Mesendoderm (in vitro differentiated cells): ENCODE measurements at regions not wholly inside any gene's neighbourhood (a gene's known extent, or its start where the extent isn't known, plus 50 kb on each side); places are given as distances from the start of the nearest gene placed in this dataset.
A peak's percentile ranks its signal among the peaks of the same experiment; 100 is the strongest.

Experiments used
- DNase-seq: peaks from one replicate; pipeline ENCODE4 v3.0.0; 2013
- H2AK5ac ChIP-seq: 2 replicates; pipeline ENCODE4 v1.6.1; 2013; ENCODE audit warnings: low read length, inconsistent platforms
- H2BK120ac ChIP-seq: 2 replicates; pipeline ENCODE4 v1.6.1; 2013; ENCODE audit warnings: low read depth, mild to moderate bottlenecking, low read length, moderate library complexity, mixed read lengths
- H2BK15ac ChIP-seq: replicated peaks from 2 replicates; pipeline ENCODE4 v1.6.1; 2013; ENCODE audit warnings: low read depth, mild to moderate bottlenecking, moderate library complexity
- H2BK5ac ChIP-seq: 2 replicates; pipeline ENCODE4 v1.6.1; 2013; ENCODE audit warnings: low read length, inconsistent platforms
- H3K18ac ChIP-seq: 2 replicates; pipeline ENCODE4 v1.6.1; 2013; ENCODE audit warnings: mild to moderate bottlenecking, low read length, mixed read lengths
- H3K23ac ChIP-seq: one replicate; pipeline ENCODE4 v1.6.1; 2013; ENCODE audit warnings: low read length
- H3K27ac ChIP-seq: 2 replicates; pipeline ENCODE4 v1.5.1; 2013; ENCODE audit warnings: low read depth, mild to moderate bottlenecking, inconsistent platforms, low read length, moderate library complexity
- H3K27me3 ChIP-seq: 2 replicates; pipeline ENCODE4 v1.6.1; 2013; ENCODE audit warnings: low read length, control low read depth, mild to moderate bottlenecking, inconsistent platforms; ENCODE audit not compliant: insufficient read depth, poor library complexity
- H3K36me3 ChIP-seq: 2 replicates; pipeline ENCODE4 v1.6.1; 2013; ENCODE audit warnings: low read length, inconsistent platforms; ENCODE audit not compliant: control insufficient read depth, insufficient read depth
- H3K4ac ChIP-seq: one replicate; pipeline ENCODE4 v1.6.1; 2013; ENCODE audit warnings: low read depth, mild to moderate bottlenecking, low read length, moderate library complexity
- H3K4me1 ChIP-seq: 2 replicates; pipeline ENCODE4 v1.6.1; 2013; ENCODE audit warnings: low read depth, low read length, inconsistent platforms; ENCODE audit not compliant: control insufficient read depth
- H3K4me2 ChIP-seq: 2 replicates; pipeline ENCODE4 v1.6.1; 2013; ENCODE audit warnings: low read length
- H3K4me3 ChIP-seq: 2 replicates; pipeline ENCODE4 v1.5.1; 2013; ENCODE audit warnings: mild to moderate bottlenecking, low read length
- H3K56ac ChIP-seq: one replicate; pipeline ENCODE4 v1.6.1; 2013; ENCODE audit warnings: low read length
- H3K79me1 ChIP-seq: 2 replicates; pipeline ENCODE4 v1.6.1; 2013; ENCODE audit warnings: low read length, inconsistent platforms
- H3K79me2 ChIP-seq: 2 replicates; pipeline ENCODE4 v1.6.1; 2013; ENCODE audit warnings: mild to moderate bottlenecking, low read length; ENCODE audit not compliant: control insufficient read depth, insufficient read depth
- H3K9ac ChIP-seq: 2 replicates; pipeline ENCODE4 v1.6.1; 2013; ENCODE audit warnings: low read length, inconsistent platforms
- H4K5ac ChIP-seq: one replicate; pipeline ENCODE4 v1.6.1; 2013; ENCODE audit warnings: low read length
- H4K8ac ChIP-seq: one replicate; pipeline ENCODE4 v1.6.1; 2013; ENCODE audit warnings: low read depth, mild to moderate bottlenecking, control low read depth, low read length, moderate library complexity
- WGBS: extraction: QIAGEN DNeasy Blood & Tissue Kit; methylation state at CpG from one replicate; pipeline ENCODE4 v1.1.7; 2013; ENCODE audit warnings: low lambda C conversion rate, missing lambda C conversion rate; ENCODE audit not compliant: insufficient coverage; ENCODE audit errors: extremely low coverage; 5-methylcytosine and 5-hydroxymethylcytosine counted together

DNA sequence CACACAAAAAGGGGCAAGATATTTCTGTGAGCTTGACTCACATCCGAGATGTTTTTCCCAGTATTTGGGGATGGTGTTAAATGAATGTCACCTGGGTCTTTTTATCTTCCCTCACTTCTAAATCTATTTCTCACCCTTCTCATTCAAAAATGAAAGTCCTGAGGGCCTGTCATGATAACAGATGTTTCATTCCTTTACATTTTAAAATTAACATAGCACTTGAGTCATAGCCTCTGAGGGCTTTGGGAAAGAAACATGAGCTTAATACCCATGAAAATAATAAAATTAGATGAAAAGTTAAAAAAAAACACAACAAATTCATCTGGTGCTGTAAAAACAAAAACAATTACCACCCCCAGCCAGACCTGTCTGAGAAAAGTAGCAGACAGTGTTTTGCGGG lies 226.7 kb downstream of the HNMT start:
- Histone ChIP-seq H2BK120ac (no peak overlapping the region), H3K4me2 (no peak overlapping the region), H3K27me3 (no peaks in the 10 kb centered on the region), H3K9ac (no peak overlapping the region), H4K5ac (no peak overlapping the region), H3K79me1 (no peaks in the 10 kb centered on the region), H4K8ac (no peak overlapping the region), H2BK15ac (no peak overlapping the region), H3K23ac (no peak overlapping the region), H3K4me1 (peaks cover 2% of the 10 kb centered on the region), H3K36me3 (no peaks in the 10 kb centered on the region), H3K4ac (no peak overlapping the region), H3K56ac (no peak overlapping the region), H2AK5ac (no peak overlapping the region), H2BK5ac (no peak overlapping the region), H3K4me3 (no peak overlapping the region), H3K79me2 (no peaks in the 10 kb centered on the region), H3K27ac (no peak overlapping the region), H3K18ac (no peak overlapping the region)
- peak; percentile 60 for DNase-seq
- WGBS = no CpG with 5 or more reads among the region's 2 CpGs

DNA sequence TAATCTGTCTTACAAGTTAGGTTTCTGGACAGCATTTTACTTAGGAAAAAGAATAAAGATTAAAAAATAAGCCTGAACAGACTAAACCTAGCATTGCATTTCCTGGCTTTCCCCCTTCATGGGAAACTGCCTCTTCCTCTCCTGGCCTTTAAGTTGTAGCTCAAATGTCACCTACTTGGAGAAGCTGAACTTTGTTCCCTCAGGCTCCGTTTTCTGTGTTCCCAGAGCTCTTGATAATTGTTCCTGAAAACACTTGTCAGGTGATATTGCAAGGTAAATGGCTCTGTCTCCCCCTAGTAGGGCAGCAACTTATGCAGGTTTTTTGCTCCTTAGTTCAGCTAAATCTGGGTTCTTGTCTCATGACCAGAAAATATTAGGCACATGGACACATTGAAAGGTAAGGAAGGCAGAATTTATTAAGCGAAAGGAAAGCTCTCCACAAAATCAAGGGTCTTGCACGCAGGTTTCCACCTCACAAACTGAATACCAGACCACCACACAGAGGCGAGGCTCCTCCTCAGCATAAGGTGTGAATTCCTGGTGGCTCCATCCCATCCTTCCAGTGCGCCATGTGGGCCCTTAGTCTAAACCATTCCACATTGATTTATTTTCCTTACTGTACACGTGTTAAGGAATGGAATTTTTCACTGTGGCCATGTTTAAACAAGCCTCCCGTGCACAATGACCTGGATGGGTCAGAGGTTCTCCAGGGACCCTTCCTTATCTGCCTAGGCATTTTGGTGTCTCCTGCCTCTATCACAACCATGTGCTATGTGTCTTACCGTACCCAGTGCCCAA lies 229.3 kb downstream of the HNMT start:
- no peaks in the 10 kb centered on the region for H3K36me3 ChIP-seq
- DNase-seq = peak; percentile 43
- H2BK15ac ChIP-seq = no peak overlapping the region
- no peak overlapping the region for H3K18ac ChIP-seq
- H3K4me1 ChIP-seq = peaks cover 2% of the 10 kb centered on the region
- no CpG with 5 or more reads among the region's 8 CpGs for WGBS
- no peak overlapping the region for H4K8ac ChIP-seq
- no peak overlapping the region for H3K4me2 ChIP-seq
- no peak overlapping the region for H2BK120ac ChIP-seq
- no peak overlapping the region for H3K23ac ChIP-seq
- no peaks in the 10 kb centered on the region for H3K79me1 ChIP-seq
- H3K79me2 ChIP-seq = no peaks in the 10 kb centered on the region
- H3K9ac ChIP-seq = no peak overlapping the region
- no peak overlapping the region for H2AK5ac ChIP-seq
- no peak overlapping the region for H3K56ac ChIP-seq
- H4K5ac ChIP-seq = no peak overlapping the region
- no peak overlapping the region for H3K4ac ChIP-seq
- H3K27me3 ChIP-seq = no peaks in the 10 kb centered on the region
- no peak overlapping the region for H3K4me3 ChIP-seq
- H3K27ac ChIP-seq = no peak overlapping the region
- H2BK5ac ChIP-seq = no peak overlapping the region

DNA sequence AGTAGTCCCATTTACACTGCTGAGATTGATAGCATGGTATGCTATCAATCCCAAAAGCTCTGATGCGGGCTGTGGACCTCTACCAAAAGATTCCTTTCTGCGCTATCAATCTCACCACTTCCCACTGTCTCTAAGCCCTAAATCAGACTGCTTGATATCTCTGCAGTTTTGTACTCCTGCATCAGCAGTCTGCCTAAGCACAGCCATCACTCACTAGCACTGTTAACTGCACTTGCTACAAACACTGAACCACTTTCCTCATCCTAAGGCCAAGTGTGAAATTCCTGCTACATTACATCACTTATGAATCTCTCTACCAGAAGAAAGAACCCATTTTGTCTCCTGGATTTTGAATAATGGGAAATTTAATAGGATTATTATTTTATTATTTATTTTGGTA lies 237.0 kb downstream of the HNMT start:
- Histone ChIP-seq H3K79me2 (no peaks in the 10 kb centered on the region), H4K5ac (no peak overlapping the region), H3K4me2 (no peak overlapping the region), H2AK5ac (no peak overlapping the region), H3K79me1 (no peaks in the 10 kb centered on the region), H4K8ac (no peak overlapping the region), H2BK5ac (no peak overlapping the region), H3K4me1 (no peaks in the 10 kb centered on the region), H3K4me3 (no peak overlapping the region), H3K18ac (no peak overlapping the region), H3K9ac (no peak overlapping the region), H2BK120ac (no peak overlapping the region), H3K56ac (no peak overlapping the region), H3K36me3 (no peaks in the 10 kb centered on the region), H2BK15ac (no peak overlapping the region), H3K23ac (no peak overlapping the region), H3K27ac (no peak overlapping the region), H3K4ac (no peak overlapping the region), H3K27me3 (no peaks in the 10 kb centered on the region)
- no CpG with 5 or more reads among the region's 2 CpGs for WGBS
- DNase-seq = peak; percentile 85

DNA sequence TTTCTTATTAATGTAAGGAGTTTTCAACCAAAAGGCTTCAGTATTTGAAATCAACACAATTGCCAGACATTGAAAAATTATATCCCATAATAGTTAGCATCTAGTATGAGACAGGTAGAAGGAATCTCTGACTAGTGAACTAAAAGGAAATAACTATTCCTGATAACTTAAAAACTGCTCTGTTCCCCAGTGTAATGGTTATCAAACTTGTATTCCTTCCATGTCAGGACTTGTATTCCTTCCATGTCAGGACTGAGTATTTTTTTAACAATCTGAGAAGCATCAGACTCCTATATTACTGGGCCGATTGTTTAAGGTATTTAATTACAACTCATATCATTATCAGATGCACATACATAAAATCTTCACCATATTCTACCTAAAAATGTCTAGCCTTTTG lies 238.5 kb downstream of the HNMT start:
- H3K27ac ChIP-seq = no peak overlapping the region
- no peak overlapping the region for H3K4me3 ChIP-seq
- no peak overlapping the region for H4K8ac ChIP-seq
- no peak overlapping the region for H3K23ac ChIP-seq
- no peak overlapping the region for H3K9ac ChIP-seq
- no peaks in the 10 kb centered on the region for H3K79me1 ChIP-seq
- H3K18ac ChIP-seq = no peak overlapping the region
- no peak overlapping the region for H2AK5ac ChIP-seq
- no peak overlapping the region for H4K5ac ChIP-seq
- WGBS = no CpG with 5 or more reads among the region's 1 CpG
- no peak overlapping the region for H2BK120ac ChIP-seq
- no peak for DNase-seq
- H2BK15ac ChIP-seq = no peak overlapping the region
- H3K27me3 ChIP-seq = no peaks in the 10 kb centered on the region
- no peak overlapping the region for H3K4ac ChIP-seq
- H3K79me2 ChIP-seq = no peaks in the 10 kb centered on the region
- H3K56ac ChIP-seq = no peak overlapping the region
- no peaks in the 10 kb centered on the region for H3K4me1 ChIP-seq
- no peak overlapping the region for H3K4me2 ChIP-seq
- no peak overlapping the region for H2BK5ac ChIP-seq
- H3K36me3 ChIP-seq = no peaks in the 10 kb centered on the region

DNA sequence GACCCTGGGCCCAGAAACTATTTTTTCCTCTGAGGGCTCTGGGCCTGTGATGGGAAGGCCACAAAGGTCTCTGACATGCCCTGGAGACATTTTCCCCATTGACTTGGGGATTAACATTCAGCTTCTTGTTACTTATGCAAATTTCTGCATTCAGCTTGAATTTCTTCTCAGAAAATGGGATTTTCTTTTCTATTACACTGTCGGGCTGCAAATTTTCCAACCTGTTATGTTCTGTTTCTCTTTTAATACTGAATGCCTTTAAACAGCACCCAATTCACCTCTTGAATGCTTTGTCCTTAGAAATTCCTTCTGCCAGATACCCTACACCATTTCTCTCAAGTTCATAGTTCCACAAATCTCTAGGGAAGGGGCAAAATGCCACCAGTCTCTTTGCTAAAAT lies 241.0 kb downstream of the HNMT start:
- Histone ChIP-seq H3K4me1 (no peaks in the 10 kb centered on the region), H4K8ac (no peak overlapping the region), H2BK120ac (no peak overlapping the region), H3K27me3 (no peaks in the 10 kb centered on the region), H3K9ac (no peak overlapping the region), H3K27ac (no peak overlapping the region), H3K18ac (no peak overlapping the region), H4K5ac (no peak overlapping the region), H2BK15ac (no peak overlapping the region), H3K36me3 (no peaks in the 10 kb centered on the region), H3K79me2 (no peaks in the 10 kb centered on the region), H2BK5ac (no peak overlapping the region), H3K79me1 (no peaks in the 10 kb centered on the region), H2AK5ac (no peak overlapping the region), H3K4me3 (no peak overlapping the region), H3K23ac (no peak overlapping the region), H3K4ac (no peak overlapping the region), H3K4me2 (no peak overlapping the region), H3K56ac (no peak overlapping the region)
- no CpG with 5 or more reads among the region's 1 CpG for WGBS
- no peak for DNase-seq
